IMR-90 (cell line): ENCODE measurements at regions not wholly inside any gene's neighbourhood (a gene's known extent, or its start where the extent isn't known, plus 50 kb on each side); places are given as distances from the start of the nearest gene placed in this dataset.

Experiments
- BHLHE40 ChIP-seq: fragments of 150-350 bp; IDR thresholded peaks from 2 replicates; pipeline ENCODE4 v1.6.1; 2016; ENCODE audit warnings: mild to moderate bottlenecking, low read depth, low read length
- CTCF ChIP-seq: conservative IDR thresholded peaks from 2 replicates; pipeline ENCODE4 v1.5.1; 2012; ENCODE audit warnings: mild to moderate bottlenecking, low read depth, low read length, improper control_type of control experiment
- MAZ ChIP-seq: IDR thresholded peaks from 2 replicates; pipeline ENCODE4 v1.6.1; 2012; ENCODE audit warnings: low read depth, mild to moderate bottlenecking, low read length, improper control_type of control experiment, moderate library complexity, borderline replicate concordance
- POLR2A ChIP-seq: IDR thresholded peaks from 2 replicates; pipeline ENCODE4 v1.6.1; 2012; ENCODE audit warnings: mild to moderate bottlenecking, low read depth, low read length
- RFX5 ChIP-seq: IDR thresholded peaks from 2 replicates; pipeline ENCODE4 v1.8.0; 2012; ENCODE audit warnings: low read depth, mild to moderate bottlenecking, low read length, moderate library complexity

- TF ChIP-seq BHLHE40 (no peak), CTCF (no peak), MAZ (no peak), POLR2A (no peak), RFX5 (no peak)
These were observed 54.1 kb upstream of the DMRTA1 start for GRCh38 chr9:22392523-22392922.
